SU-DHL-6 (cell line): ENCODE measurements at regions not wholly inside any gene's neighbourhood (a gene's known extent, or its start where the extent isn't known, plus 50 kb on each side); places are given as distances from the start of the nearest gene placed in this dataset.
A peak's percentile ranks its signal among the peaks of the same experiment; 100 is the strongest.
"Not testable (repeated sequence)": the region's sequence is repeated elsewhere in the genome, so short reads cannot be mapped to it uniquely, and the experiment has no call there.

Experiments used
- H2AFZ ChIP-seq: fragments of 200-600 bp; sonication (generic); 2 replicates; pipeline ENCODE4 v1.6.1; 2014; ENCODE audit warnings: low read depth, mild to moderate bottlenecking, moderate library complexity, mixed read lengths, antibody characterized with exemption, low read length; ENCODE audit not compliant: severe bottlenecking
- H3F3A ChIP-seq: fragments of 200-600 bp; shearing (Covaris generic); 2 replicates; pipeline ENCODE4 v1.6.0; 2016; ENCODE audit warnings: antibody characterized with exemption, mild to moderate bottlenecking; ENCODE audit not compliant: insufficient read depth
- H3K27ac ChIP-seq: fragments of 200-600 bp; sonication (generic); 2 replicates; pipeline ENCODE4 v1.5.1; 2016; ENCODE audit warnings: low read depth, mild to moderate bottlenecking, low read length, moderate library complexity, mixed read lengths
- H3K27me3 ChIP-seq: fragments of 200-600 bp; sonication (generic), shearing (Covaris generic); 2 replicates; pipeline ENCODE4 v1.6.0; 2014; ENCODE audit warnings: mild to moderate bottlenecking, low read length
- H3K36me3 ChIP-seq: fragments of 200-600 bp; sonication (generic); 2 replicates; pipeline ENCODE4 v1.6.1; 2014; ENCODE audit warnings: mild to moderate bottlenecking, low read length, mixed read lengths
- H3K4me2 ChIP-seq: fragments of 300-600, 200-600 bp; shearing (Covaris generic), sonication (generic); 2 replicates; pipeline ENCODE4 v1.6.0; 2014; ENCODE audit warnings: low read length, low read depth, mild to moderate bottlenecking; ENCODE audit not compliant: poor library complexity, severe bottlenecking
- H3K4me3 ChIP-seq: fragments of 200-600 bp; sonication (generic); 2 replicates; pipeline ENCODE4 v1.5.1; 2014; ENCODE audit warnings: antibody characterized with exemption, low read length, mild to moderate bottlenecking, mixed read lengths; ENCODE audit not compliant: insufficient read depth, poor library complexity, severe bottlenecking
- H3K79me2 ChIP-seq: fragments of 200-600 bp; sonication (generic); 2 replicates; pipeline ENCODE4 v1.6.1; 2014; ENCODE audit warnings: mild to moderate bottlenecking, low read length, moderate library complexity; ENCODE audit not compliant: insufficient read depth
- H3K9ac ChIP-seq: fragments of 200-600 bp; sonication (generic); 2 replicates; pipeline ENCODE4 v1.7.0; 2014; ENCODE audit warnings: mild to moderate bottlenecking, low read length
- H3K9me2 ChIP-seq: fragments of 200-600 bp; sonication (generic); replicated peaks from 2 replicates; pipeline ENCODE4 v1.6.1; 2014; ENCODE audit warnings: low read length; ENCODE audit not compliant: insufficient read depth
- H3K9me3 ChIP-seq: fragments of 200-600 bp; sonication (generic); 2 replicates; pipeline ENCODE4 v1.6.1; 2014; ENCODE audit warnings: low read length, mixed read lengths; ENCODE audit not compliant: insufficient read depth
- H4K20me1 ChIP-seq: fragments of 200-600 bp; sonication (generic); 2 replicates; pipeline ENCODE4 v1.6.1; 2014; ENCODE audit warnings: low read depth, mild to moderate bottlenecking, antibody characterized with exemption, low read length, moderate library complexity, mixed read lengths
- CTCF ChIP-seq: fragments of 200-600 bp; sonication (generic); IDR thresholded peaks from one replicate; pipeline ENCODE4 v1.5.1; 2017; ENCODE audit warnings: antibody characterized with exemption, mild to moderate bottlenecking, low read length, moderate library complexity; ENCODE audit not compliant: insufficient read depth, poor library complexity, severe bottlenecking
- EZH2phosphoT487 ChIP-seq: fragments of 200-600 bp; sonication (generic), shearing (Covaris generic); conservative IDR thresholded peaks from 2 replicates; pipeline ENCODE4 v1.6.1; 2018; ENCODE audit warnings: mild to moderate bottlenecking, antibody characterized with exemption, low read length, moderate library complexity, mixed read lengths

GRCh38 chr3:162704238-162704637 is 1207.6 kb downstream of the OTOL1 start:
- Histone ChIP-seq H3K4me2 (no peak overlapping the region), H3K9me2 (no peaks in the 10 kb centered on the region), H2AFZ (peak overlapping the region; percentile 40), H3F3A (no peaks in the 10 kb centered on the region), H3K27ac (no peak overlapping the region), H3K36me3 (no peaks in the 10 kb centered on the region), H3K79me2 (no peaks in the 10 kb centered on the region), H3K4me3 (no peak overlapping the region), H4K20me1 (no peaks in the 10 kb centered on the region), H3K9ac (no peak overlapping the region), H3K9me3 (no peaks in the 10 kb centered on the region), H3K27me3 (no peaks in the 10 kb centered on the region)
- no peak for TF ChIP-seq EZH2phosphoT487
- TF ChIP-seq CTCF: no peak

GRCh38 chr3:162704799-162705385 is 1208.3 kb downstream of the OTOL1 start:
- Histone ChIP-seq H3F3A (no peaks in the 10 kb centered on the region), H3K9me2 (no peaks in the 10 kb centered on the region), H3K9ac (no peak overlapping the region), H4K20me1 (no peaks in the 10 kb centered on the region), H3K4me3 (no peak overlapping the region), H3K27me3 (no peaks in the 10 kb centered on the region), H3K36me3 (no peaks in the 10 kb centered on the region), H3K79me2 (no peaks in the 10 kb centered on the region), H3K4me2 (no peak overlapping the region), H3K27ac (no peak overlapping the region), H2AFZ (peak overlapping the region; percentile 40), H3K9me3 (no peaks in the 10 kb centered on the region)
- no peak for TF ChIP-seq CTCF
- TF ChIP-seq EZH2phosphoT487: no peak

GRCh38 chr3:162708394-162708793 is 1211.8 kb downstream of the OTOL1 start:
- H3K9me3 ChIP-seq: not testable (repeated sequence)

GRCh38 chr3:162708942-162709706 is 1212.5 kb downstream of the OTOL1 start:
- H4K20me1 ChIP-seq, H3K4me2 ChIP-seq, H3K4me3 ChIP-seq, H3K9me3 ChIP-seq, H3F3A ChIP-seq, H3K9me2 ChIP-seq, H3K36me3 ChIP-seq, H3K27ac ChIP-seq, H2AFZ ChIP-seq, H3K27me3 ChIP-seq, H3K9ac ChIP-seq, H3K79me2 ChIP-seq: not testable (repeated sequence)

More at GRCh38 chr3:162708394-162708793, 1211.8 kb downstream of the OTOL1 start:
- H3K4me3 ChIP-seq, H3K79me2 ChIP-seq, H3K27me3 ChIP-seq, H3F3A ChIP-seq, H4K20me1 ChIP-seq, H3K4me2 ChIP-seq, H3K9ac ChIP-seq, H3K9me2 ChIP-seq, H3K36me3 ChIP-seq, H3K27ac ChIP-seq, H2AFZ ChIP-seq: not testable (repeated sequence)
